ENCODE measurements at regions not wholly inside any gene's neighbourhood (a gene's known extent, or its start where the extent isn't known, plus 50 kb on each side); places are given as distances from the start of the nearest gene placed in this dataset.

DNA sequence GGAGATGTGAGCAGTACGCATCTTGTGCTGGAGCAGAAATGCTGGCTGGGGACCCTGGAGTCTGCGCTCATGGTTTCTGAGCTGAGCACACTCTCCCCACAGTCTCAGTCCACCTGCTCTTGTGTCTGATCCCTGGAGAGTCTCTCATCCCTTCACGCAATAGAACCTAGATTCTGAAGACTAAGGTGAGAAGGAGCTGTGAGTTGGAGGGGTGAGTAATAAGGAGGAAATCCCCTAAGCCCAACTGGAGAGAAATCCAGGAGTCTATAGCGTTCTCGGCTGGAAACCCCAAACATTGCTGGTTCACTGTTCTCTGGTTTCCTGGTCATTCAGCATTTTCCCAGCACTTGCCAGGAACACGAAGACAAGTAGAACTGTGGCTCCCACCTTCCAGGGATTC, 68.3 kb upstream of the SMNDC1 start:
- TF ChIP-seq CTCF (IDR thresholded peaks at IDR 0.05; ENCODE audit: extremely low read depth, insufficient read depth, missing control alignments) = no peak
- DNase-seq (ENCODE audit: low spot score) = no peak
- in situ Hi-C loops (cut with MboI; ENCODE audit: low pct_unique_long_range_greater_than_20kb, low sequenced_read_pairs, unreplicated experiment) = no loop called here

DNA sequence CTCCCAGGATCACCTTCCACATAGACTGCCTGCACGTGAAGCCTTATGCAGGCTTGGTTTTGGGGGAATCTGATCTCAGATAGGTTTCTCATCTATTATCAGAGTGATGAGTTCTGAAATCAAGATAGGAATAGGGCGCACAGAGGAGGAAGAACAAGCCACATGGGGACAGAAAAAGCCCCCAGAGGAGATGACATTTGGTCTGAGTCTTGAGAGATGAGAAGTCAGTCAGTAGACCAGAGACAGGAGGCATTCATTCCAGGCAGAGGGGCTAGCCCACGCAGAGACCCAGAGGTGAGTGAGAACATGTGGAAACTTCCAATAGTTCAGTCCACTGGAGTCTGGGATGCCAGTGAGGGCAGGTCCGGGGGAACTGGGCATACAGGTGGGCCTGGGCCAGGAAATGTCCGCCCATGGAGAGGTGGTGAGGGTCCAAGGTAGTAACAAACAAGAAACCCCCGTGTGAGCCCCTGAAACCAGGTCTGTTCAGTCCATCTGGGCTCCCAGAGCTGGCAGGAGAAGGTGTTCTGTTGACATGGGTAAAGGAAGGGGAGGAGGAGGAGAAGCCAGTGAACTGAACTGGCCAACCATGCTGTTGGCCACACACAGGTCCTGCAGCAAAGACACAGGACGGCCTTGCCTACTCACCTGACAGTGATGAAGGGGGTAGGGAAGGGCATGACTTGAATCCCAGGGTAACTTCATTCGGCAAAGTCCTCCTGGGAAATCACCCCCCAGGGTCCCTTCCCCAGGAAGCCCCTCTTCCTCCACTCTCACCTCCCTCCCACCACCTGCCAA, 69.3 kb upstream of the SMNDC1 start:
- in situ Hi-C loops (cut with MboI; ENCODE audit: low pct_unique_long_range_greater_than_20kb, low sequenced_read_pairs, unreplicated experiment) = no loop called here
- no peak for DNase-seq (ENCODE audit: low spot score)
- no peak for TF ChIP-seq CTCF (IDR thresholded peaks at IDR 0.05; ENCODE audit: extremely low read depth, insufficient read depth, missing control alignments)

DNA sequence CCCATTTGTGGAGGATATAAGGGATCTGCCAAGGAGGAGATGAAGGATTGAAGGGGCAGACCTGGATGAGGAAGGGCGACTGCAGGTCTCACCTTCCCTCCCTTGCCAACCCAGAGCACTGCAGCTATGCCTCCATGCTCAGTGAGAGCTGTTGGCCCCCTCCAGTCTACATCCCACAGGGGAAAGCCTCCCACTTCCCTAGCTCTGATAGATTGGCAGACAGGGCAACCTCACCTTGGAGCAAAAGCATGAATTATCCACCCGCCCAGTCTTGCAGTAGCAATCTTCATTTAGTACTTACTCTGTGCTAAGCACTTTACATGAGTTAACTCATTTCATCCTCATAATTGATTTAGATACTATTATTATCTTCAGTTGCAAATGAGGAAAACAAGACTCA, 70.4 kb upstream of the SMNDC1 start:
- no peak for DNase-seq (ENCODE audit: low spot score)
- in situ Hi-C loops (cut with MboI; ENCODE audit: low pct_unique_long_range_greater_than_20kb, low sequenced_read_pairs, unreplicated experiment) = no loop called here
- no peak for TF ChIP-seq CTCF (IDR thresholded peaks at IDR 0.05; ENCODE audit: extremely low read depth, insufficient read depth, missing control alignments)

GRCh38 chr10:110376021-110376766, 71.5 kb upstream of the SMNDC1 start:
- TF ChIP-seq CTCF (IDR thresholded peaks at IDR 0.05; ENCODE audit: extremely low read depth, insufficient read depth, missing control alignments) = no peak

GRCh38 chr10:110376767-110377160, 72.0 kb upstream of the SMNDC1 start:
- no peak for TF ChIP-seq CTCF (IDR thresholded peaks at IDR 0.05; ENCODE audit: extremely low read depth, insufficient read depth, missing control alignments)
- no peak for DNase-seq (ENCODE audit: low spot score)
- in situ Hi-C loops (cut with MboI; ENCODE audit: low pct_unique_long_range_greater_than_20kb, low sequenced_read_pairs, unreplicated experiment) = no loop called here

More at GRCh38 chr10:110376021-110376766, 71.5 kb upstream of the SMNDC1 start:
- in situ Hi-C loops (cut with MboI; ENCODE audit: low pct_unique_long_range_greater_than_20kb, low sequenced_read_pairs, unreplicated experiment) = no loop called here
- no peak for DNase-seq (ENCODE audit: low spot score)

DNA sequence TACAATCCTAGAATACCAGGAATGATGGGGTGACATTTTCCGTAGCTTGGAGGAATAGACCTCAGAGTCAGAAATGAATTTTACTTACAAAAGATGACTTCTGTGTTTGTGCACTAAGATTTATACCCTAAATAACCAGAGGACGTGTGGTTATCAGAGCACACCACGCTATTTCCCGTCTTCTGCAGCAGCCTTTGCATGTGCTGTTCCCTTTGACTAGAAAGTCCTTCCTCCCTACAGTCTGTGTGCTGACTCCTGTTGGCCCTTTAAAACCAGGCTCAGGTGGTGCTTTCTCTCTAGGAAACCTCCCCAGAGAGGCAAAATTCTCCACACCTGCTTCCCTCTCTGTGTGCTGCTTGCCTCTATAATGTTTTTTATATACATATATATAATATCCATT, 73.3 kb upstream of the SMNDC1 start:
- DNase-seq (ENCODE audit: low spot score) = no peak
- in situ Hi-C loops (cut with MboI; ENCODE audit: low pct_unique_long_range_greater_than_20kb, low sequenced_read_pairs, unreplicated experiment) = no loop called here

More for the DNA sequence above, 73.3 kb upstream of the SMNDC1 start:
- TF ChIP-seq CTCF (IDR thresholded peaks at IDR 0.05; ENCODE audit: extremely low read depth, insufficient read depth, missing control alignments) = no peak
